ENCODE measurements at regions not wholly inside any gene's neighbourhood (a gene's known extent, or its start where the extent isn't known, plus 50 kb on each side); places are given as distances from the start of the nearest gene placed in this dataset.

DNA sequence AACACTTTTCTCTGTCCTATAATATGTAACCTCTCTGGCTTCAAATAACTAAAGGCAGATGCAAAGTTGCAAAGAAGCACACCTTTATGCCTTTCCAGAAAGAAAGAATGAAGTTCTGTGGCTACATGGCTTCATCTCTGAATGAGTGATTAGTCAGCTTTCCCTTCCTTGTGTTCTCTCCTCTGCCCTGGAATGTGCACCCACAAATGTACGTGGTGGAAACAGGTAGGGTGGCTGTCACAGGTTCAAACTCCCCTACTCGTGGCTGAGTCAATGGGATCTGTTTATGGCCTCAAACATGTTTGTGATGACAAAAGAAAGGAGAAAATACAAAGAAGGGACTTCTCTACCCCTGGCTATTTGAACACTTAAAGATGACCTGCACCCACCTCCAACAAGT is 55.5 kb upstream of the ACVR2A start:
- TF ChIP-seq, protein P1, sequence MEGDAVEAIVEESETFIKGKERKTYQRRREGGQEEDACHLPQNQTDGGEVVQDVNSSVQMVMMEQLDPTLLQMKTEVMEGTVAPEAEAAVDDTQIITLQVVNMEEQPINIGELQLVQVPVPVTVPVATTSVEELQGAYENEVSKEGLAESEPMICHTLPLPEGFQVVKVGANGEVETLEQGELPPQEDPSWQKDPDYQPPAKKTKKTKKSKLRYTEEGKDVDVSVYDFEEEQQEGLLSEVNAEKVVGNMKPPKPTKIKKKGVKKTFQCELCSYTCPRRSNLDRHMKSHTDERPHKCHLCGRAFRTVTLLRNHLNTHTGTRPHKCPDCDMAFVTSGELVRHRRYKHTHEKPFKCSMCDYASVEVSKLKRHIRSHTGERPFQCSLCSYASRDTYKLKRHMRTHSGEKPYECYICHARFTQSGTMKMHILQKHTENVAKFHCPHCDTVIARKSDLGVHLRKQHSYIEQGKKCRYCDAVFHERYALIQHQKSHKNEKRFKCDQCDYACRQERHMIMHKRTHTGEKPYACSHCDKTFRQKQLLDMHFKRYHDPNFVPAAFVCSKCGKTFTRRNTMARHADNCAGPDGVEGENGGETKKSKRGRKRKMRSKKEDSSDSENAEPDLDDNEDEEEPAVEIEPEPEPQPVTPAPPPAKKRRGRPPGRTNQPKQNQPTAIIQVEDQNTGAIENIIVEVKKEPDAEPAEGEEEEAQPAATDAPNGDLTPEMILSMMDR (IDR thresholded peaks at IDR 0.05): no peak
- TF ChIP-seq EZH2 (IDR thresholded peaks at IDR 0.05; ENCODE audit: borderline replicate concordance, insufficient read depth, low read depth, low read length, poor library complexity, severe bottlenecking): no peak
